Activated CD8-positive, alpha-beta memory T cell treated with anti-CD3 and anti-CD28 coated beads, Interleukin-2, amount 10 ng/mL, durations not matched to agents 7 days and 5 days (primary cell): ENCODE measurements at regions not wholly inside any gene's neighbourhood (a gene's known extent, or its start where the extent isn't known, plus 50 kb on each side); places are given as distances from the start of the nearest gene placed in this dataset.
"Not testable (repeated sequence)": the region's sequence is repeated elsewhere in the genome, so short reads cannot be mapped to it uniquely, and the experiment has no call there.

ENCODE experiments used
- ATAC-seq: fragments of 150-1000 bp; cut with Tn5 transposase; one replicate; pipeline ENCODE4 v1.10.0; 2021; ENCODE audit warnings: moderate library complexity
- CTCF ChIA-PET: fragments of 350-600 bp; sonication (Branson Sonifier 250); formaldehyde crosslinking; loops from one replicate; lab custom pipeline; 2021; ENCODE audit warnings: antibody characterized with exemption; lab: Charles Lee
- DNase-seq: peaks from one replicate; pipeline ENCODE4 v3.0.0-alpha.2; 2020
- H3K27ac Mint-ChIP-seq: one replicate; pipeline ENCODE4 v1.8.0; 2021; ENCODE audit warnings: mild to moderate bottlenecking, mixed read lengths
- H3K27me3 Mint-ChIP-seq: one replicate; pipeline ENCODE4 v1.8.0; 2021; ENCODE audit warnings: mixed read lengths
- H3K36me3 Mint-ChIP-seq: one replicate; pipeline ENCODE4 v1.8.0; 2021; ENCODE audit warnings: mild to moderate bottlenecking, mixed read lengths
- H3K4me1 Mint-ChIP-seq: one replicate; pipeline ENCODE4 v1.8.0; 2021; ENCODE audit warnings: mixed read lengths
- H3K4me3 Mint-ChIP-seq: one replicate; pipeline ENCODE4 v1.8.0; 2021; ENCODE audit warnings: mild to moderate bottlenecking, moderate library complexity, mixed read lengths
- H3K9me3 Mint-ChIP-seq: one replicate; pipeline ENCODE4 v1.8.0; 2022; ENCODE audit warnings: low read depth, mixed read lengths

DNA sequence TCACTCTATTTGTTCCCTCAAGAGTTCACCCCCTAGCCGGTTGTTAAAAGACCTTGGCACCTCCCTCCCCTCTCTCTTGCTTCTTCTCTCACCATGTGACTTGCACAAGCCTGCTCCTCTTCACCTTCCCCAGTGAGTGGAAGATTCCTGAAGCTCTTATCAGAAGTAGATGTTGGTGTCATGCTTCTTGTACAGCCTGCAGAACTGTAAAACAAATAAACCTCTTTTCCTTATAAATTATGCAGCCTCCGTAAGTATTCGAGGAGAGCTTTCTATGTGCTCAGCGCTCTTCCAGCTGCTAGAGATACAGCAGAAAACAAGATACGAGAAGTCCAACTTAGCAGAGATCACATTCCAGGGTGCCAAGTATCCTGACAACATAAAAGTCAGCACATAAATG, 147.0 kb upstream of the RUNX1 start:
- DNase-seq = no peak
- Mint-ChIP-seq H3K9me3 (peaks cover 2% of the 10 kb centered on the region), H3K36me3 (peaks cover 2% of the 10 kb centered on the region), H3K27me3 (peaks cover 16% of the 10 kb centered on the region), H3K27ac (no peak overlapping the region), H3K4me1 (no peaks in the 10 kb centered on the region), H3K4me3 (no peak overlapping the region)
- CTCF ChIA-PET = no interaction called here
- no peak for ATAC-seq

DNA sequence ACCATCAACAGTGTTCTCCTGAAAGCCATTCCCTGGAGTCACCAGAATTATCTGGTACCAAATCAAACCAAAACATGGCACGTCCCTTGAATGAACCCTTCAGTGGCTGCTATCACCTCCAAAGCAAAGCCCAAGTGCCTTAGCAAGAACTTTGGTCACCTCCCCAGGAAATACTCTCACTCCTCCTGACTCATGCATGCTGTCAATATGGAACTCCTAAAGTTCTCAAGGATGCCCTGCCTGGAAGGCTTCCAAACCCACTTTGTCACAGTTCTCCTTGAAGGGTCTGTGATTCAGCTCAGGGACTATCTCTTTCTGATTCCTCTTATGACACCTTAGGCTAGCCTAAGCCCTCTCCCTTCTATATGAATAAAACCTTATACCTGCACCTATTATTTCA, 146.1 kb upstream of the RUNX1 start:
- H3K27ac Mint-ChIP-seq = no peak overlapping the region
- H3K27me3 Mint-ChIP-seq = peaks cover 16% of the 10 kb centered on the region
- no peaks in the 10 kb centered on the region for H3K4me1 Mint-ChIP-seq
- H3K9me3 Mint-ChIP-seq = peaks cover 2% of the 10 kb centered on the region
- CTCF ChIA-PET = no interaction called here
- peaks cover 2% of the 10 kb centered on the region for H3K36me3 Mint-ChIP-seq
- DNase-seq (no peak), ATAC-seq (no peak)
- no peak overlapping the region for H3K4me3 Mint-ChIP-seq

DNA sequence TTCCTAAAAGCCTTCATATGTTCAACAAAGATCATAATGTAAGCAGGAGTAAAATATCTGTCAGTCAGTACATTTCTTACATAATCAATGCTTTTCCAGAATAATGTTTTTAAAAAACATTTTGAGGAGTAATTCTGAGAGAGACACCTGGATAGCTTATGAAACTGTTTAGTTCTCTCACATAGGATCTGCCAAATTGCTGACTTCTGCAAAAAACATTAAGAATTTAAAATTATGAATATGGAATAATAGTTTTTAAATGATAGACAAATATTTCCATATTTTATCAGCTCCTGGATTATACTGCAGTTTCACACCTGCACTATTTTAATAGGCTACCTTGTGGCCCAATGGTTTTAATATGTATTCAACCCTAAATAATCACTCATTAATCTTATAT, 142.7 kb upstream of the RUNX1 start:
- Mint-ChIP-seq H3K27me3 (peaks cover 16% of the 10 kb centered on the region), H3K4me1 (no peaks in the 10 kb centered on the region), H3K36me3 (peaks cover 3% of the 10 kb centered on the region), H3K27ac (no peak overlapping the region), H3K9me3 (no peaks in the 10 kb centered on the region), H3K4me3 (no peak overlapping the region)
- DNase-seq (no peak), ATAC-seq (no peak)
- CTCF ChIA-PET = no interaction called here

DNA sequence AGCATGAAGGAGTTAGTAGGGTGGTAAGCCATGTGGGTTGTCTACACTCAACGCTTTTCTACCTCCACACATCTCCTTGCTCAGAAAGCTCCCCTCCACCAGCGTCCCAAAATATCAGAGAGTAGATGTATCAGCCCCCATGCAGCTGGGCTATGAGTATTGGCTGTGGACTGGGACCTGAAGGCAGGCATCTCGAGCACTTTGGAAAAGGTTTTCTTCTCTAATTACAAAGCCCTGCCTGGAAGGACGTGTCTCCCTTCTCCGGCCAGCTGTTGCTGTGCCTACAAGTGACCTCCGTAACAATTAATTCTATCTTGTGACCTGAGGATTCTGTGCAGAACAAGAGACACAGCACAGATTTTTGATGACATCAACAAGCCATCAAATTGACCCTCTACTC, 142.0 kb upstream of the RUNX1 start:
- peaks cover 3% of the 10 kb centered on the region for H3K36me3 Mint-ChIP-seq

DNA sequence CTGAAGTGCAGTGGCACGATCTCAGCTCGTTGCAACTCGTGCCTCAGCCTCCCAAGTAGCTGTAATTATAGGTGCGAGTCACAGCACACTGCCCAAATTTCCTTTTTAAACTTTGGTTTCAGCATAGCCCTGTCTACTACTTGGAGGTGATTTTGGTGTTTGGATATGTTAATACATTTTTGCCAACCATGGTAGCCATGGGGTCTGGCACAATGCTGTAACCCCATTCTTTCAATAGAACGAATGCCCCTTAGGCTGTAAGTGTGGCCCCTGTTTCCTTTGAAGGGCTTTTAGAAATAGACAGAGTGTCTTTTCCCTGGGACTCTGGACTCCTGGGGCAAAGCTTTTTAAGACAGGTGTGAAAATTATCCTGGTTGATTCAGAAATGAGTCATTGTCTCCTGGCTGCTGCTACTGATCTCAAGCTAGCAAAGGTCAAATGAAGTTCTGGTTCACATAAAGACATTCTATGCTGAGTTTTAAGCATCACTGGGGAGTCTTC, 141.1 kb upstream of the RUNX1 start:
- H3K4me3 Mint-ChIP-seq = no peak overlapping the region
- H3K4me1 Mint-ChIP-seq = no peaks in the 10 kb centered on the region

More for the DNA sequence above, 142.0 kb upstream of the RUNX1 start:
- ATAC-seq = no peak
- no peak overlapping the region for H3K4me3 Mint-ChIP-seq
- DNase-seq = no peak
- CTCF ChIA-PET = no interaction called here
- peaks cover 16% of the 10 kb centered on the region for H3K27me3 Mint-ChIP-seq
- no peak overlapping the region for H3K27ac Mint-ChIP-seq
- no peaks in the 10 kb centered on the region for H3K9me3 Mint-ChIP-seq
- H3K4me1 Mint-ChIP-seq = no peaks in the 10 kb centered on the region

DNA sequence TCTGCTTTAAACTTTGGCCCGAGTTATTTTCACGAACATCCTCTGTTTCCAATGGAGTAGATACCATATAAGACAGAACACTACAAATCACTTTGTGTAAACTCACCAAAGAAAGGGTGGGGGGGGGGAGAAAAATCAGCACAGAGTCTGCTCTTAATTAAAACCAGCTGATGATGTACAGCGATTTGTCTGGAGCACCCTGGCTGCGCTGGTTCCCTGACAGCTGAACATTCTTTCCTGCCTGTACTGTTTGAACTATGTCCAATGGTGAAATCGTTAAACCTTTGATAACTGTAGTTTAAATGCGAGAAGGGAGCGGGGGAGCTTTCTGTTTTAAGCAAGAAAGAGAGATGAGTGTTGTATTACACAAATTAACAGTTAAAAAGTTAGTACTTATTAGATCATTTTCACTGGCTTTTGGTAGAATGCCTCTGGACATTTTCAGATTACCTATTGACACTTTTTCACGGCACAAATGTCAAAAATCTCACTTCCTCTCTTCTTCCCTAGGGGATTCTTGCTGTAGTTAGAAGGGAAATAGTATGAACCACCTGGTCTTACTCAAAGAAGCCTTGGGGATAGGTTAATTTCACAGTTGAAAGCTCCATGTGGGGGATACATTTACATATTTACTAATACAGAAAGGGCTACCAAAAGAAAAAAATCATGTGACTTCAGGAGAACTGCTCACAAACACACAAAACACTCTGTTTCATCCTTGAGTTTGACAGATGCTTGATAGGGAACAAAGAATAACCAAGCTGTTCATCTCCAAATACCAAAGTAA, 140.2 kb upstream of the RUNX1 start:
- Mint-ChIP-seq H3K27ac (no peak overlapping the region), H3K27me3 (peaks cover 10% of the 10 kb centered on the region), H3K9me3 (peaks cover 2% of the 10 kb centered on the region), H3K4me3 (no peak overlapping the region), H3K36me3 (peaks cover 4% of the 10 kb centered on the region), H3K4me1 (no peaks in the 10 kb centered on the region)
- no peak for DNase-seq
- ATAC-seq = no peak
- CTCF ChIA-PET = interaction anchor here (1.4 kb wide), 1 partner anchor 11 kb away, joined by 3 read pairs; no protein-coding TSS in a partner anchor

More for the DNA sequence above, 141.1 kb upstream of the RUNX1 start:
- ATAC-seq = no peak
- Mint-ChIP-seq H3K27me3 (peaks cover 16% of the 10 kb centered on the region), H3K27ac (no peak overlapping the region), H3K36me3 (peaks cover 3% of the 10 kb centered on the region), H3K9me3 (no peaks in the 10 kb centered on the region)
- no peak for DNase-seq
- CTCF ChIA-PET = interaction anchor here (1.4 kb wide), 1 partner anchor 10 kb away, joined by 3 read pairs; no protein-coding TSS in a partner anchor

DNA sequence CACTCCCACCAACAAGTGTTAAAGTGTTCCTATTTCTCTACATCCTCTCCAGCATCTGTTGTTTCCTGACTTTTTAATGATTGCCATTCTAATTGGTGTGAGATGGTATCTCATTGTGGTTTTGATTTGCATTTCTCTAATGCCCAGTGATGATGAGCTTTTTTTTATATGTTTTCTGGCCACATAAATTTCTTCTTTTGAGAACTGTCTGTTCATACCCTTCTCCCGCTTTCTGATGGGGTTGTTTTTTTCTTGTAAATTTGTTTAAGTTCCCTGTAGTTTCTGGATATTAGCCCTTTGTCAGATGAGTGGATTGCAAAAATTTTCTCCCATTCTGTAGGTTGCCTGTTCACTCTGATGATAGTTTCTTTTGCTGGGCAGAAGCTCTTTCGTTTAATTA, 134.3 kb upstream of the RUNX1 start:
- H3K36me3 Mint-ChIP-seq, H3K9me3 Mint-ChIP-seq, CTCF ChIA-PET, H3K4me1 Mint-ChIP-seq, ATAC-seq, H3K27ac Mint-ChIP-seq, DNase-seq, H3K4me3 Mint-ChIP-seq: not testable (repeated sequence)
- H3K27me3 Mint-ChIP-seq = peaks cover 15% of the 10 kb centered on the region

DNA sequence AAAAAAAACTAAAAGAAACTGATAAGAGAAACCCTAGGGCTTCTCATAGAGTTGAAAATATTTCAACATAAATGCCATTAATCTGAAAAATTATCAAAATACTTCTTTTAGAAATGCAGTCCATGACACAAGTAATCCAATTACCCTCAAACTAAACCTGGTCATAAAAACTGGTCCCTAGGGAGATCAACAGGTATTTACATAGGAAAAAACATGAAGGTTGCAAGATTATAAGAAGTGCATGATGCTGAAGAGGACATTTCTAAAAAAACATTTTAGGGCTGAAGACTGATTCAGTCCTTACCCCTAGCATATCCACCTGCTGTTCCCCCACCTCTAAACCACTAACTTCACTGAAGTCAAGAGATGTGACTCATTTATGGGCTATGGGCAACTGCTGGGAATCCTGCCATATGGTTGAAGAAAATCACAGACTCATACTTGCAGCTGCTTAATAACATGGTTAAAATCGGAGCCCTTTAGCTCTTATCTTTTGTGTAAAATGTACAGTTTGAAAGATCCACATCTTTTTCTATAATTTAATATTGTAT, 131.0 kb upstream of the RUNX1 start:
- DNase-seq = no peak
- no peak for ATAC-seq
- Mint-ChIP-seq H3K27me3 (peaks cover 15% of the 10 kb centered on the region), H3K27ac (no peak overlapping the region), H3K4me3 (no peak overlapping the region), H3K36me3 (peaks cover 1% of the 10 kb centered on the region), H3K4me1 (peaks cover 5% of the 10 kb centered on the region), H3K9me3 (peaks cover 5% of the 10 kb centered on the region)
- CTCF ChIA-PET = no interaction called here

DNA sequence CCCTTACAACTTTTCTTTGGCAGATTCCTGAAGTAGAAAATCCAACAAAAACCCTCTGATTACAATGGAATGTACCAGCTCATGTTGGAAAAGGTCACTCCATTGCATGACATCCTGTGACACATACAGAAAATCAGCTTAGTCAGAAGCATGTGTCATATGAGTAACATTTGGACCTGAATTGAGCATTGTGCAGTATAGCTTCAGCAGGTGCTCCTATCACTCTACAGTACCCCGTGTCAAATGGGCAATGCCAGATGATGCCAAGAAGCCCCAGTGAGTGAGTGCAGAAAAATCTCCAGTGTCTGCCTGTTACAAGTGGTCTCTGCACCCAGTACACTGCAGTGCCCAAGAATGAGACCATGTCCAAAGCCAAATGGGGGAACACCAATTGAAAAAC, 129.7 kb upstream of the RUNX1 start:
- peaks cover 12% of the 10 kb centered on the region for H3K27me3 Mint-ChIP-seq
- H3K4me1 Mint-ChIP-seq = peaks cover 5% of the 10 kb centered on the region
- DNase-seq (no peak), ATAC-seq (no peak)
- peaks cover 4% of the 10 kb centered on the region for H3K9me3 Mint-ChIP-seq
- CTCF ChIA-PET = no interaction called here
- H3K27ac Mint-ChIP-seq = no peak overlapping the region
- H3K4me3 Mint-ChIP-seq = no peak overlapping the region
- no peaks in the 10 kb centered on the region for H3K36me3 Mint-ChIP-seq

DNA sequence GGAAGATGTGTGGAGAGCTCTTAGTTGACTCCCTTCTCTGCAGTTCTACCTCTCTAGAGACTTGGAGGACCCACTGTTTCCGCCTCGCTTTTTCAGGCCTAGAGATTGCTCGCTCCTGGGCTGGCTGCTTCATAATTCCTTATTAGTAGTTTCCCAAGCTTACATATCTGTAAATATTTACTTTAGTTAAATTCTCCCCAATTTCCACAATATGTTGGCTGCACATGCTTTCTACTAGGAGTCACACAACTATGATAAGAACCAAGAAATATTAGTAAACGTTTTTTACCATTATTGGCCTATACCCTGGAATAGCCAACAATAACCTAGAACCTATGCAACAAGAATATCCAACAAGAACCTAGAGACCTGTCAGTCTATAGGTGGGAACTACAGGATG, 129.0 kb upstream of the RUNX1 start:
- Mint-ChIP-seq H3K27me3 (peaks cover 9% of the 10 kb centered on the region), H3K27ac (no peak overlapping the region)

DNA sequence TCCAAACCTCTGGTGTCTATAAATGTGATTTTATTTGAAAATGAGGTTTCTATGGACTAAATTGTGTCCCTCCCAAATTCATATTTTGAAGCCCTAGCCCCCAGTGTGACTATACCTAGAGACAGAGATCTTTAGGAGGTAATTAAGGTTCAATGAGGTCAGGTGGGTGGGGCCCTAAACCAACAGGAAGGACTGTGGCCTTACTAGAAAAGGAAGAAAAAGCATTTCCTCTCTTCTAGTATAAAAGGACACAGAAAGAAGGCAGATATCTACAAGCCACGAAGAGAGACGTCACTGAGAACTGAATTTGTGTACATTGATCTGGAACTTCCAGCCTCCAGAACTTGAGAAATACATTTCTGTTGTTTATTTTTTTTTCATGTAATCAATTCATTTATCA, 123.1 kb upstream of the RUNX1 start:
- Mint-ChIP-seq H3K4me1 (peaks cover 27% of the 10 kb centered on the region), H3K9me3 (peaks cover 4% of the 10 kb centered on the region), H3K4me3 (no peak overlapping the region), H3K27me3 (no peaks in the 10 kb centered on the region), H3K36me3 (peaks cover 2% of the 10 kb centered on the region), H3K27ac (peak overlapping the region; percentile 18)
- peak; percentile 77 for DNase-seq
- CTCF ChIA-PET = interaction anchor here (0.9 kb wide), 1 partner anchor 121 kb away, joined by 3 read pairs; no protein-coding TSS in a partner anchor
- peak; percentile 86 for ATAC-seq

More for the DNA sequence above, 129.0 kb upstream of the RUNX1 start:
- Mint-ChIP-seq H3K4me1 (peaks cover 9% of the 10 kb centered on the region), H3K36me3 (no peaks in the 10 kb centered on the region), H3K4me3 (no peak overlapping the region), H3K9me3 (peaks cover 4% of the 10 kb centered on the region)
- ATAC-seq (no peak), DNase-seq (no peak)
- CTCF ChIA-PET = no interaction called here

DNA sequence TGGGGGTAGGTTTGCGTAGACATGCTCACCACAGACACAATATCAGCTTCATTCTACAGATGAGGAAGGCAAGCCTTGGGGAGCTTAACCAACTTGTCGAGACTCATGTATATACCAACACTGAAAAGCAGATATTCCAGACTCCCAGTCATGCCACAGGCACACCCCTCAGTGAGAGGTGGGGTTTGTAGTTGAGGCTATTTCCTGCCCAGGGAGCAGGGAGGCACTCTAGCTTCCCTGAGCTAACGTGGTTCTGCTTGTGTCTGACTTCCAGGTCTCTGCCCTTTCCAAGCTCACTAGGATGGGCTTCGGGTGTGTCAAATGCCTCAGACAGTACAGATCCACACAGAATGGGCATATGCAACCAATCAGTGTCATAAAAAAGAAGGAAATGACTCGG, 122.3 kb upstream of the RUNX1 start:
- Mint-ChIP-seq H3K4me3 (no peak overlapping the region), H3K27ac (peak overlapping the region; percentile 16), H3K9me3 (peaks cover 4% of the 10 kb centered on the region), H3K36me3 (peaks cover 2% of the 10 kb centered on the region), H3K4me1 (peaks cover 27% of the 10 kb centered on the region), H3K27me3 (no peaks in the 10 kb centered on the region)
- CTCF ChIA-PET = interaction anchor here (0.9 kb wide), 1 partner anchor 120 kb away, joined by 3 read pairs; no protein-coding TSS in a partner anchor
- no peak for DNase-seq
- no peak for ATAC-seq

DNA sequence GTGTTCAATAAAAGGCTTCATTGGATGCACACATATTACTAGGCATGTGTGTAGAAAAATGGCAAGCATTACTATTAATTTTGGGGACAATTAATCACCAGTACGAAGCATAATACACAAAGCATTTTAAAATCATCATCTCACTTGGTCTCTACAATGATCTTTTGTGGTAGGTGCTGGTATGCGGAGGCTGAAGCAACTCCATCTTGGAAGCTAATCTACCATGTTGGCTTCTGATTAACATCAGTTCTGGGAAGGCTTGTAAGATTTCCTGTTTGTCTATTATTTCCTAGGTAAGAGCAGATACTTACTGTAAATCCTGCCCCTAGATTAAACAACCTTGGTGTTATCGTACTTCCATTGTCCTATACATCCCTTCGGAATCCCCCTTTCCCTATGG, 121.7 kb upstream of the RUNX1 start:
- Mint-ChIP-seq H3K36me3 (peaks cover 2% of the 10 kb centered on the region), H3K9me3 (peaks cover 2% of the 10 kb centered on the region), H3K27ac (no peak overlapping the region), H3K4me3 (no peak overlapping the region), H3K4me1 (peaks cover 27% of the 10 kb centered on the region), H3K27me3 (no peaks in the 10 kb centered on the region)
- no peak for DNase-seq
- ATAC-seq = no peak
- CTCF ChIA-PET = interaction anchor here (1.0 kb wide), 1 partner anchor 281 kb away, joined by 3 read pairs; no protein-coding TSS in a partner anchor

DNA sequence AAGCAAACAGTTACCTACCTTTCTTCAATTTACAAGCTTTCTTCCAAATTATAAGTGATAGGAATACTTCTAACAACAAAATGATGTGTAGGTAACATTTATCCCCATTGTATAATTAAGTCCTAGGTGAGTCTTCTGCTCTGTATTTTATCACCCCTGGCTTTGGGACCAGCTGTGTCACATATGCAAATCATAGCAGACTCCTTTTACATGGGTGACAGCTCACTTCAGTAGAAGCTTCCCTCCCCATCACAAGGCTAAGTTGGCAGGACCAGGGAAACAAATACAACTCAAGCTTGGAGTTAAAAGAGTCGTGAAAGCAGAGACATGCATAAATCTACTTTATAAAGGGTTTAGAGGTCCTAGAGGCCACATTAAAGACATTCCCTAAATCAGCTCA, 121.1 kb upstream of the RUNX1 start:
- ATAC-seq = no peak
- no peak for DNase-seq
- Mint-ChIP-seq H3K36me3 (peaks cover 2% of the 10 kb centered on the region), H3K4me3 (no peak overlapping the region), H3K9me3 (peaks cover 6% of the 10 kb centered on the region), H3K4me1 (peaks cover 27% of the 10 kb centered on the region), H3K27ac (no peak overlapping the region), H3K27me3 (no peaks in the 10 kb centered on the region)
- CTCF ChIA-PET = interaction anchor here (0.8 to 1.0 kb wide), 2 partner anchors 59 to 280 kb away, joined by 3 read pairs; no protein-coding TSS in a partner anchor
